Ishikawa (cell line): ENCODE measurements at regions not wholly inside any gene's neighbourhood (a gene's known extent, or its start where the extent isn't known, plus 50 kb on each side); places are given as distances from the start of the nearest gene placed in this dataset.

Experiments used
- CEBPB ChIP-seq: IDR thresholded peaks from 2 replicates; pipeline ENCODE4 v1.6.1; 2012
- CREB1 ChIP-seq: IDR thresholded peaks from 2 replicates; pipeline ENCODE4 v1.6.1; 2012; ENCODE audit warnings: low read depth
- EGR1 ChIP-seq: IDR thresholded peaks from 2 replicates; pipeline ENCODE4 v1.6.1; 2012
- EP300 ChIP-seq: IDR thresholded peaks from 2 replicates; pipeline ENCODE4 v1.6.1; 2012; ENCODE audit warnings: borderline replicate concordance
- FOXM1 ChIP-seq: IDR thresholded peaks from 2 replicates; pipeline ENCODE4 v1.6.1; 2012; ENCODE audit warnings: low read depth, borderline replicate concordance
- NFIC ChIP-seq: IDR thresholded peaks from 2 replicates; pipeline ENCODE4 v1.6.1; 2012
- RAD21 ChIP-seq: IDR thresholded peaks from 2 replicates; pipeline ENCODE4 v1.6.1; 2012; ENCODE audit warnings: low read depth
- REST ChIP-seq: IDR thresholded peaks from 2 replicates; pipeline ENCODE4 v1.6.1; 2012; ENCODE audit warnings: low read depth, mild to moderate bottlenecking
- TAF1 ChIP-seq: IDR thresholded peaks from 2 replicates; pipeline ENCODE4 v1.6.1; 2012; ENCODE audit warnings: low read depth, mild to moderate bottlenecking
- TCF12 ChIP-seq: IDR thresholded peaks from 2 replicates; pipeline ENCODE4 v1.6.1; 2012; ENCODE audit warnings: low read depth
- TEAD4 ChIP-seq: IDR thresholded peaks from 2 replicates; pipeline ENCODE4 v1.6.1; 2012
- USF1 ChIP-seq: IDR thresholded peaks from 2 replicates; pipeline ENCODE4 v1.6.1; 2012
- YY1 ChIP-seq: IDR thresholded peaks from 2 replicates; pipeline ENCODE4 v1.6.1; 2012; ENCODE audit warnings: low read depth
- ZBTB7A ChIP-seq: IDR thresholded peaks from 2 replicates; pipeline ENCODE4 v1.6.1; 2012; ENCODE audit warnings: low read depth
- TF ChIP-seq, protein P1 (sequence below): IDR thresholded peaks from 2 replicates; pipeline ENCODE4 v1.6.1; 2012

DNA sequence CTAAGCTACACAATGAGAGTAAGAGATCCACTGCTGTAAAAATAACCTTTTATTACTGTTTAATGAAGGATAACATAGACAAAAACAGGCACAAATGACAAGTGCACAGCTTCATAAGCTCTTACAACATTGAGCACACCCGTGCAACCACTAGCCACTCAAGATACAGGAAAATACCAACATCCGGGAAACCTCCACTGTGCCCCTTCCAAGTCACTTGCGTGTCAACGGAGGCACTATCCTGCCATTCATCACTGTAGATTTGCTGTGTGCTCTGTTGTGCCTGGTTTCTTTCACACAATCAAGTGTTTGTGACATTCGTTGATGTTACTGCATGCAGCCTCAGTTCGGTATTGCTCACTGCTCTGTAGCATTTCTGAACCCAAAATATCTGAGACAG lies 292.9 kb upstream of the MYT1L start:
- TF ChIP-seq NFIC: no peak
- TF ChIP-seq, protein P1, sequence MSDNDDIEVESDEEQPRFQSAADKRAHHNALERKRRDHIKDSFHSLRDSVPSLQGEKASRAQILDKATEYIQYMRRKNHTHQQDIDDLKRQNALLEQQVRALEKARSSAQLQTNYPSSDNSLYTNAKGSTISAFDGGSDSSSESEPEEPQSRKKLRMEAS: no peak
- no peak for TF ChIP-seq USF1
- TF ChIP-seq TAF1: no peak
- TF ChIP-seq ZBTB7A: no peak
- TF ChIP-seq TEAD4: no peak
- no peak for TF ChIP-seq RAD21
- TF ChIP-seq FOXM1: no peak
- TF ChIP-seq CREB1: no peak
- no peak for TF ChIP-seq EP300
- no peak for TF ChIP-seq EGR1
- TF ChIP-seq TCF12: no peak
- TF ChIP-seq CEBPB: no peak
- no peak for TF ChIP-seq YY1
- TF ChIP-seq REST: no peak

DNA sequence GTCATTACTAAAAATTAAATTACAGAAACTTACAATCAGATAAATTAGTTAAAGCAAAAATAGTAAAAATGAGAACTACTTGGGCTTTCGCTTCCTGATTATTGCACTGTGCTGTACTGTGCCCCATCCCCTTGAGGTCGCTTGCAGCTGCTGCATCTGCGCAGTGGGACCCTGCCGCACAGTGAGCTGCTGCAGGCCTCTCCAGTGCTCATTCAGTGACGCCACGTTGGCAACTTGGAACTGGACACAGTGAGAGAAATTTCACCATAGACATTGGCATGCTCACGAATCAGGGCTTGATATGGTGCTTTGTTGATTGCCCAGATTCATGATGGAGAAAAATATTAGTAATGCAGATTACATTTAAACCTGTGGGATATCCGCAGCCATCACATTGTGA lies 290.8 kb upstream of the MYT1L start:
- TF ChIP-seq, protein P1: no peak
- TF ChIP-seq TCF12: no peak
- TF ChIP-seq YY1: no peak
- no peak for TF ChIP-seq USF1
- no peak for TF ChIP-seq NFIC
- TF ChIP-seq CEBPB: no peak
- TF ChIP-seq EGR1: no peak
- TF ChIP-seq ZBTB7A: no peak
- no peak for TF ChIP-seq TAF1
- TF ChIP-seq TEAD4: no peak
- no peak for TF ChIP-seq CREB1
- TF ChIP-seq REST: no peak
- TF ChIP-seq FOXM1: no peak

DNA sequence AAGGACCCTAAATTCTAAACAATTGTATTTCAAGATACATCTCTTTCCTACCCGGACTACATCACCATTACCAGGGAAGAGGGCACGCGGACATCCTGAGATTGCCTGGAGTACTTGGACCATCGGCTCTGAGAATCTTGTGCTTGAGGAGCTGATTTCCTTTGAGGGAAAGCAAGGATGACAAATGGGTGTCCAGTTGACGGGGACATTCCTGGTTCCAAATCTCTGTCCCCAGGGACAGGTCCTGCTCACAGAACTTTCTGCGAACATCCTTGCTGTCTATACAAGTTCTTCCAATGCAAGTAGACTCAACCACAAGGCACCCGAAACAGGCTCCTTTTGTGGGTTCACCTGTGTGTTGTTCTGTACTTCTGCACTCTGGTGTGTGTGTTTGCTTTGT lies 289.5 kb upstream of the MYT1L start:
- TF ChIP-seq EGR1 (no peak), ZBTB7A (no peak), REST (no peak), TCF12 (no peak), NFIC (no peak), TEAD4 (no peak), CREB1 (no peak), USF1 (no peak), FOXM1 (no peak)

DNA sequence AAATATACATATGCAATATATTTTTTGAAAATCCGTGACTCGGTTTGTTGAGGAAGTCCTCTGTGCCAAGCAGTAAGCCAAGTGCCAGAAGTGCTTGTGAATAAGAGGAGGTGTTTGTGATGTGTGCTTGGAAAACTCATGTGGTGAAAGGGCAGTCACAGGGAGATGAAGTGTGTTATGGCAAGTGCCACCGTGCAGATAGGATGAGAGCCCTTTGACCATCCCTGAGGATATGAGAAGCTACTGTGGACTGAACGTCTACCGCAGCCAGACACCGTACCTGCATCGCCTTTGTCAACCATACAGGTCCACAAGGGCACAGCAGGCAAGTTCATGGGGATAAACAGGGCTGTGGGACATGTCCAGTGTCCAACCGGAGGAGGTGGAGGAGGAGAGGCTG lies 288.9 kb upstream of the MYT1L start:
- TF ChIP-seq CEBPB (no peak), FOXM1 (no peak)

GRCh38 chr2:2614452-2614851 lies 283.4 kb upstream of the MYT1L start:
- TF ChIP-seq EP300 (no peak), REST (no peak), CEBPB (no peak), YY1 (no peak), TCF12 (no peak), RAD21 (no peak), USF1 (no peak), ZBTB7A (no peak), NFIC (no peak), EGR1 (no peak), FOXM1 (no peak)
- TF ChIP-seq, protein P1: no peak
